K562 (cell line): ENCODE measurements at regions not wholly inside any gene's neighbourhood (a gene's known extent, or its start where the extent isn't known, plus 50 kb on each side); places are given as distances from the start of the nearest gene placed in this dataset.

Experiments
- ATAC-seq: fragments of 200-7000 bp; cut with Tn5 transposase; 3 replicates; pipeline ENCODE4 v1.9.1; 2020; ENCODE audit warnings: moderate library complexity
- BruUV-seq: library from RNA; stranded (reverse); fragments of 400-500 nt; replicated peaks from 2 replicates; lab custom pipeline; 2021; lab: Mats Ljungman, UMichigan
- CTCF ChIA-PET: fragments of 300-600 bp; formaldehyde crosslinking; extraction: SDS; loops from one replicate; lab custom pipeline; 2021; ENCODE audit warnings: low intra/inter-chr PET ratio; lab: Yijun Ruan, JAX
- POLR2A ChIA-PET: fragments of 300-600, 350-650 bp; sonication (Branson Sonifier 250); formaldehyde crosslinking; extraction: SDS; loops from one replicate; lab custom pipeline; 2021; ENCODE audit warnings: antibody characterized with exemption, inconsistent platforms; lab: Yijun Ruan, JAX
- DNase-seq, 4 experiments: peaks; one replicate each; pipeline versions ENCODE4 v3.0.0 to v3.0.0-alpha.2; 2011 to 2018; ENCODE audit warnings: low spot score in 3 of 4, mixed read lengths in 3 of 4; ENCODE audit errors: extremely low read depth in 1 of 4
- FAIRE-seq: peaks from 2 replicates; lab custom pipeline; 2011; peaks lifted over from hg19 to GRCh38; lab: Jason Lieb, UNC
- H2AFZ ChIP-seq: 2 replicates; pipeline ENCODE4 v1.6.0; 2011; ENCODE audit warnings: low read depth, low read length, control low read depth, inconsistent platforms
- H3K27ac ChIP-seq: fragments of 200-600 bp; 3 replicates; pipeline ENCODE4 v1.8.0; 2011; ENCODE audit warnings: low read depth, mild to moderate bottlenecking, control low read depth, inconsistent platforms, low read length, moderate library complexity, mixed read lengths; ENCODE audit errors: extremely low read depth
- H3K27me3 ChIP-seq, 2 experiments: fragments of 300-600 bp in 1 of 2; 2 replicates in 1 of 2; 3 replicates in 1 of 2; pipeline versions ENCODE4 v1.6.0 to v1.8.0; 2011; ENCODE audit warnings: inconsistent platforms in 2 of 2, low read length in 2 of 2, mild to moderate bottlenecking in 1 of 2, mixed read lengths in 1 of 2, moderate library complexity in 1 of 2; ENCODE audit not compliant: control insufficient read depth in 2 of 2, insufficient read depth in 2 of 2
- H3K36me3 ChIP-seq: fragments of 300-600 bp; 3 replicates; pipeline ENCODE4 v1.8.0; 2011; ENCODE audit warnings: mild to moderate bottlenecking, low read length, inconsistent platforms; ENCODE audit not compliant: control insufficient read depth, insufficient read depth
- H3K4me1 ChIP-seq, 2 experiments: fragments of 200-600 bp in 1 of 2; replicated peaks in 1 of 2; 2 replicates in 1 of 2; 3 replicates in 1 of 2; pipeline versions ENCODE4 v1.5.1 to v1.8.0; 2011; ENCODE audit warnings: inconsistent platforms in 2 of 2, low read length in 2 of 2, mild to moderate bottlenecking in 1 of 2, mixed read lengths in 1 of 2, moderate library complexity in 1 of 2; ENCODE audit not compliant: control insufficient read depth in 2 of 2, insufficient read depth in 2 of 2
- H3K4me2 ChIP-seq: 2 replicates; pipeline ENCODE4 v1.6.1; 2011; ENCODE audit warnings: low read length, control low read depth, inconsistent platforms, mixed read lengths; ENCODE audit not compliant: insufficient read depth
- H3K4me3 ChIP-seq: fragments of 200-600 bp; sonication (generic), shearing (Covaris generic); 2 replicates; pipeline ENCODE4 v1.5.1; 2016; ENCODE audit warnings: control low read depth, inconsistent platforms
- H3K79me2 ChIP-seq: fragments of 200-600 bp; 3 replicates; pipeline ENCODE4 v1.8.0; 2011; ENCODE audit warnings: low read length, inconsistent platforms; ENCODE audit not compliant: control insufficient read depth, insufficient read depth
- H3K9ac ChIP-seq, 2 experiments: 2 replicates each; pipeline versions ENCODE4 v1.6.0 to v1.6.1; 2011; ENCODE audit warnings: low read depth in 2 of 2, low read length in 2 of 2, control low read depth in 1 of 2, inconsistent platforms in 1 of 2, mild to moderate bottlenecking in 1 of 2, mixed read lengths in 1 of 2; ENCODE audit not compliant: insufficient read depth in 1 of 2
- H3K9me1 ChIP-seq: one replicate; pipeline ENCODE4 v1.6.0; 2011; ENCODE audit warnings: inconsistent platforms, mild to moderate bottlenecking, low read length, moderate library complexity; ENCODE audit not compliant: control insufficient read depth, insufficient read depth
- H3K9me3 ChIP-seq: replicated peaks from 2 replicates; pipeline ENCODE4 v1.5.1; 2011; ENCODE audit warnings: low read depth, low read length, inconsistent platforms; ENCODE audit not compliant: control insufficient read depth, insufficient read depth
- H4K20me1 ChIP-seq: replicated peaks from 2 replicates; pipeline ENCODE4 v1.6.1; 2011; ENCODE audit warnings: low read length, inconsistent platforms, mixed read lengths; ENCODE audit not compliant: control insufficient read depth, insufficient read depth
- BRD4 ChIP-seq: fragments of 200-600 bp; sonication (generic); IDR thresholded peaks from 2 replicates; pipeline ENCODE4 v1.6.1; 2017; ENCODE audit warnings: inconsistent platforms
- DEAF1 ChIP-seq: fragments of 450-650 bp; formaldehyde crosslinking; IDR thresholded peaks from 2 replicates; pipeline ENCODE4 v1.4.0; 2020; ENCODE audit warnings: mild to moderate bottlenecking, moderate library complexity
- EZH2 ChIP-seq: IDR thresholded peaks from 2 replicates; pipeline ENCODE4 v1.6.1; 2012; ENCODE audit warnings: low read depth, mild to moderate bottlenecking, inconsistent platforms, low read length, borderline replicate concordance
- HDAC3 ChIP-seq: fragments of 450-650 bp; IDR thresholded peaks from 2 replicates; pipeline ENCODE4 v1.6.1; 2018; ENCODE audit warnings: borderline replicate concordance, mild to moderate bottlenecking, moderate library complexity; ENCODE audit not compliant: partially characterized antibody
- HNRNPLL ChIP-seq: fragments of 200-400 bp; formaldehyde crosslinking; IDR thresholded peaks from 2 replicates; pipeline ENCODE4 v1.6.1; 2017; ENCODE audit warnings: low read length, low read depth, mild to moderate bottlenecking; ENCODE audit not compliant: poor library complexity, severe bottlenecking
- MYNN ChIP-seq, 2 experiments: sonication (generic); formaldehyde crosslinking in 1 of 2; IDR thresholded peaks; 2 replicates each; pipeline versions ENCODE4 v1.5.0 to v1.6.1; 2016 to 2020; ENCODE audit warnings: antibody characterized with exemption in 1 of 2, missing genetic modification reagents in 1 of 2
- PHF20 ChIP-seq: fragments of 450-650 bp; IDR thresholded peaks from 2 replicates; pipeline ENCODE4 v1.6.1; 2018; ENCODE audit not compliant: partially characterized antibody
- PHF21A ChIP-seq: fragments of 450-650 bp; IDR thresholded peaks from 2 replicates; pipeline ENCODE4 v1.6.1; 2017; ENCODE audit warnings: low read depth, borderline replicate concordance
- RNF2 ChIP-seq: sonication (generic); IDR thresholded peaks from 2 replicates; pipeline ENCODE4 v1.6.1; 2016
- RUNX1 ChIP-seq: sonication (generic); IDR thresholded peaks from 2 replicates; pipeline ENCODE4 v1.6.1; 2016; ENCODE audit warnings: antibody characterized with exemption, low read depth
- SNRNP70 ChIP-seq: fragments of 200-400 bp; formaldehyde crosslinking; optimal IDR thresholded peaks from 2 replicates; pipeline ENCODE3; 2017; ENCODE audit warnings: low read depth, low read length
- TSC22D4 ChIP-seq: fragments of 450-650 bp; IDR thresholded peaks from 2 replicates; pipeline ENCODE4 v1.6.1; 2016; ENCODE audit warnings: missing genetic modification characterization, missing biosample characterization, control low read depth
- ZNF140 ChIP-seq: fragments of 250-450 bp; sonication (Bioruptor Pico); IDR thresholded peaks from 2 replicates; pipeline ENCODE4 v1.8.0; 2021; ENCODE audit warnings: moderate library complexity, mild to moderate bottlenecking, inconsistent platforms
- ZNF384 ChIP-seq: IDR thresholded peaks from 2 replicates; pipeline ENCODE4 v1.6.1; 2012; ENCODE audit warnings: low read depth, low read length, improper control_type of control experiment
- ZZZ3 ChIP-seq: fragments of 450-650 bp; IDR thresholded peaks from 2 replicates; pipeline ENCODE4 v1.6.1; 2016; ENCODE audit warnings: antibody characterized with exemption, mild to moderate bottlenecking, moderate library complexity
- WGBS: fragments of 100-300 bp; shearing (Covaris generic); methylation state at CpG from one replicate; pipeline ENCODE4 v1.1.6; 2016; ENCODE audit warnings: low coverage, mixed read lengths; ENCODE audit not compliant: insufficient coverage; ENCODE audit errors: missing lambda C conversion rate; 5-methylcytosine and 5-hydroxymethylcytosine counted together
- in situ Hi-C: fragments of 300-500 bp; cut with MboI; formaldehyde crosslinking; loops from 4 replicates; pipeline ENCODE4 v1.15.0; 2018; ENCODE audit warnings: inconsistent platforms, mixed read lengths
- intact Hi-C: fragments of 100-400 bp; cut with micrococcal nuclease; formaldehyde crosslinking; loops from 2 replicates; pipeline ENCODE4 v1.14.2; 2022
- TF ChIP-seq, protein P1 (sequence below): fragments of 200-400 bp; formaldehyde crosslinking; IDR thresholded peaks from 2 replicates; pipeline ENCODE4 v1.6.1; 2017; ENCODE audit warnings: mild to moderate bottlenecking, low read depth, low read length, moderate library complexity

- peaks cover 0 to 2% of the 10 kb centered on the region in 2 experiments; a peak in 2 of 5 replicates for H3K4me1 ChIP-seq
- no peaks in the 10 kb centered on the region for H3K79me2 ChIP-seq
- no peak overlapping the region for H3K4me3 ChIP-seq
- no peaks in the 10 kb centered on the region for H3K36me3 ChIP-seq
- POLR2A ChIA-PET: interaction anchor here (0.6 kb wide), 2 partner anchors 27 to 216 kb away, joined by 3 read pairs; no protein-coding TSS in a partner anchor
- no peak overlapping the region for H3K4me2 ChIP-seq
- no peak for DNase-seq
- H3K9me1 ChIP-seq: no peaks in the 10 kb centered on the region
- no peaks in the 10 kb centered on the region for H4K20me1 ChIP-seq
- H3K9ac ChIP-seq: no peak overlapping the region
- CTCF ChIA-PET: no interaction called here
- FAIRE-seq: no peak
- no TSS peak for BruUV-seq
- intact Hi-C loops (no loop called here), in situ Hi-C loops (no loop called here)
- no peak overlapping the region; the same call in 1 of the 2 replicates for H2AFZ ChIP-seq
- H3K27ac ChIP-seq: no peak overlapping the region
- ATAC-seq: no peak
- no peaks in the 10 kb centered on the region for H3K9me3 ChIP-seq
- no peaks in the 10 kb centered on the region for H3K27me3 ChIP-seq
- TF ChIP-seq SNRNP70 (no peak), HDAC3 (no peak), TSC22D4 (tag) (no peak), RUNX1 (no peak)
Measured at GRCh38 chr3:20350449-20350848, 164.4 kb upstream of the SGO1 start.

- H3K9me3 ChIP-seq: no peaks in the 10 kb centered on the region
- CTCF ChIA-PET: no interaction called here
- POLR2A ChIA-PET: no interaction called here
- H3K27ac ChIP-seq: no peak overlapping the region
- intact Hi-C loops: loop anchor here (10.0 kb wide), 3 partner anchors 318 to 1548 kb away; no protein-coding TSS in a partner anchor
- in situ Hi-C loops: no loop called here
- no peaks in the 10 kb centered on the region for H4K20me1 ChIP-seq
- ATAC-seq: no peak
- H3K4me2 ChIP-seq: no peak overlapping the region
- no peaks in the 10 kb centered on the region for H3K27me3 ChIP-seq
- H3K4me1 ChIP-seq: no peaks in the 10 kb centered on the region
- H2AFZ ChIP-seq: no peak overlapping the region
- no peaks in the 10 kb centered on the region for H3K36me3 ChIP-seq
- no peak for DNase-seq
- BruUV-seq: no TSS peak
- no peak overlapping the region for H3K4me3 ChIP-seq
- 67% methylated on average over 2 of the region's 2 CpGs for WGBS
- H3K79me2 ChIP-seq: no peaks in the 10 kb centered on the region
- FAIRE-seq: no peak
- H3K9ac ChIP-seq: no peak overlapping the region
- H3K9me1 ChIP-seq: no peaks in the 10 kb centered on the region
- TF ChIP-seq ZZZ3: no peak
- no peak for TF ChIP-seq MYNN (IDR thresholded peaks at IDR 0.05)
- no peak for TF ChIP-seq MYNN (CRISPR knock-in tag; IDR thresholded peaks at IDR 0.05)
- TF ChIP-seq, protein P1, sequence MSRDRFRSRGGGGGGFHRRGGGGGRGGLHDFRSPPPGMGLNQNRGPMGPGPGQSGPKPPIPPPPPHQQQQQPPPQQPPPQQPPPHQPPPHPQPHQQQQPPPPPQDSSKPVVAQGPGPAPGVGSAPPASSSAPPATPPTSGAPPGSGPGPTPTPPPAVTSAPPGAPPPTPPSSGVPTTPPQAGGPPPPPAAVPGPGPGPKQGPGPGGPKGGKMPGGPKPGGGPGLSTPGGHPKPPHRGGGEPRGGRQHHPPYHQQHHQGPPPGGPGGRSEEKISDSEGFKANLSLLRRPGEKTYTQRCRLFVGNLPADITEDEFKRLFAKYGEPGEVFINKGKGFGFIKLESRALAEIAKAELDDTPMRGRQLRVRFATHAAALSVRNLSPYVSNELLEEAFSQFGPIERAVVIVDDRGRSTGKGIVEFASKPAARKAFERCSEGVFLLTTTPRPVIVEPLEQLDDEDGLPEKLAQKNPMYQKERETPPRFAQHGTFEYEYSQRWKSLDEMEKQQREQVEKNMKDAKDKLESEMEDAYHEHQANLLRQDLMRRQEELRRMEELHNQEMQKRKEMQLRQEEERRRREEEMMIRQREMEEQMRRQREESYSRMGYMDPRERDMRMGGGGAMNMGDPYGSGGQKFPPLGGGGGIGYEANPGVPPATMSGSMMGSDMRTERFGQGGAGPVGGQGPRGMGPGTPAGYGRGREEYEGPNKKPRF: no peak
- TF ChIP-seq ZNF384: no peak
- no peak for TF ChIP-seq HNRNPLL
- TF ChIP-seq ZNF140 (CRISPR knock-in tag): no peak
- TF ChIP-seq RNF2: no peak
- TF ChIP-seq EZH2: no peak
- no peak for TF ChIP-seq BRD4
- TF ChIP-seq DEAF1 (CRISPR knock-in tag): no peak
- TF ChIP-seq PHF21A: no peak
- no peak for TF ChIP-seq PHF20
Measured at GRCh38 chr3:20346916-20347315, 160.9 kb upstream of the SGO1 start.
